H1 (cell line): ENCODE measurements at regions not wholly inside any gene's neighbourhood (a gene's known extent, or its start where the extent isn't known, plus 50 kb on each side); places are given as distances from the start of the nearest gene placed in this dataset.

ENCODE experiments used
- CHD7 ChIP-seq: fragments of 300-600 bp; sonication (generic); IDR thresholded peaks from 2 replicates; pipeline ENCODE4 v1.7.1; 2012; ENCODE audit warnings: low read length, moderate library complexity, mild to moderate bottlenecking, inconsistent platforms; ENCODE audit not compliant: insufficient replicate concordance
- TF ChIP-seq, protein P1 (sequence below): IDR thresholded peaks from 2 replicates; pipeline ENCODE4 v1.6.1; 2011; ENCODE audit warnings: low read length, improper control_type of control experiment

DNA sequence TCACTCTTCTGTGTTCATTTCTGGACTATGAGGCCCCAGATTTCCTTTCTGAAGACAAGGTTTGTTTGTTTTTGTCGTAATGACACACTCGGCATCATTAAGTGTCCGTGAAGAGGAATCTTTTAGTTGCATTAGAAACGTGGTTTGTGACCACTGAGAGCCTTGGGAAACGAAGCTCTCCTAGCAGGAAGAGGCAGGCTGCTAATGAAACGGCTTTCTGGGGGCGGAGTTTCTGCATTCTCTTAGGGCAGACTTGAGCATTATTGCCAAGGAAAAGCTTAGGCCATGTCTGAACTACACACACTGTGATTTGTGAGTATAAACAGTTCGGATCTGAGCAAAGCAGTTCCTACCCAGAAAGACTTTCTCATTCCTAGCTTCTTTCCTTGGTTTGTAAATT lies 64.0 kb downstream of the SOX3 start (continued):
- no peak for TF ChIP-seq CHD7
- TF ChIP-seq, protein P1, sequence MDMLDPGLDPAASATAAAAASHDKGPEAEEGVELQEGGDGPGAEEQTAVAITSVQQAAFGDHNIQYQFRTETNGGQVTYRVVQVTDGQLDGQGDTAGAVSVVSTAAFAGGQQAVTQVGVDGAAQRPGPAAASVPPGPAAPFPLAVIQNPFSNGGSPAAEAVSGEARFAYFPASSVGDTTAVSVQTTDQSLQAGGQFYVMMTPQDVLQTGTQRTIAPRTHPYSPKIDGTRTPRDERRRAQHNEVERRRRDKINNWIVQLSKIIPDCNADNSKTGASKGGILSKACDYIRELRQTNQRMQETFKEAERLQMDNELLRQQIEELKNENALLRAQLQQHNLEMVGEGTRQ = no peak
